ENCODE measurements at regions not wholly inside any gene's neighbourhood (a gene's known extent, or its start where the extent isn't known, plus 50 kb on each side); places are given as distances from the start of the nearest gene placed in this dataset.
"Not testable (repeated sequence)": the region's sequence is repeated elsewhere in the genome, so short reads cannot be mapped to it uniquely, and the experiment has no call there.

DNA sequence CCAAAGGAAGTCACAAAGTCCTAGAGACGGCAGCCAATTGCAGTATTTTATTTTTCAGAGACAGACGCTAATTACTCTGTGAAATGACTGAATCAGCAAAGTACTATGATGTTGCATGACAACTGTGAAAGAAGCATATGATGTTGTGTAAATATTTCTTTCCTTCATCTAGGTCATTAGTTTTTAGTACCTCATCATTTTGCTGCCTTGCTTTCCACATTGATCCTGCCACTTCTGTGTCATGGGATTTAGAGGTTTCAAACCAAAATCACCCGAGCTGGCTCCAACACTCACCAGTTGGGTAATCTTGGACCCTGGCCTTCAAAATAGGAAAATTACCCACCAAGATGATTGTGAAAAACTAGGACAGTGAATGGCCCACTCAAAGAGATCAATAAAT lies 585.2 kb downstream of the ACTL7B start:
- in situ Hi-C loops (cut with MboI; ENCODE audit: low sequenced_read_pairs), result loop anchor here (25.0 kb wide), 1 partner anchor 783 kb away; the partner anchor contains the start of gene KLF4

DNA sequence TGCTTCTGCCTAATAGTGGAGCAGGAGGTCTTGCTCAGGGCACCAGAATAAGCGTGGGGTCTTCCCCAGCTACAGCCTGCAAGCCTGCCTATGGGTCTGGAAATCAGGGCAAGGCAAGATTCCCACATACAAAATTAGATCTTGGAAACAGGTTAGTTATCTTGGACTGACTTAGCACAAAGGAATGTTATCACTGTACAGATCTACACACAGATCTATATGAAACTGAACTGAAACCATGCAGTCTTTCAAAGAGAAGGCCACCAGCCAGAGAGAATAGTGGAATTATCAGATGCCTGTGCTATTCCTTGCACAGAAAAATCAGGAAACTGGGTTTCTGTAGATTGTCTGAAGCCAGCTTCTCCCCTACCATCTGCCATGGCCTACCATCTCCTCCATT lies 585.7 kb downstream of the ACTL7B start:
- in situ Hi-C loops (cut with MboI; ENCODE audit: low sequenced_read_pairs), result loop anchor here (25.0 kb wide), 1 partner anchor 783 kb away; the partner anchor contains the start of gene KLF4

DNA sequence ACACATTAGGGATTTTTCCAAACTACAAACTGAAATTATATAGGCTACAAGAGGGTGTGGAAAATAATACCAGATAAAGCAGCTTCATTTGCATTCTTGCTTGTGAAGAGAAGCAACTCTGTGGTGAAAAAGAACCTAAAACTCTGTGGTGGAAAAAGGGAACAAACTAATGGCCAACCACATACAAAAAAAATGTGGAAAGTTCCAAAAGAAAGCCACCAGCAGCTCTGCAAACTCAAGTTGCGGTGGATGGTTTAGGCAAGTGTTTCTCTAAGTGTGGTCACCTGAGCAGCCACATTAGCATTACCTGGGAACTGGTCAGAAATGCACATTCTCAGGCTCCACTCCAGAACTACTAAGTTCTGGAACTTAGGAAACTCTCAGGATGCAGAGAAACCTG lies 586.4 kb downstream of the ACTL7B start:
- in situ Hi-C loops (cut with MboI; ENCODE audit: low sequenced_read_pairs), result loop anchor here (25.0 kb wide), 1 partner anchor 782 kb away; the partner anchor contains the start of gene KLF4

DNA sequence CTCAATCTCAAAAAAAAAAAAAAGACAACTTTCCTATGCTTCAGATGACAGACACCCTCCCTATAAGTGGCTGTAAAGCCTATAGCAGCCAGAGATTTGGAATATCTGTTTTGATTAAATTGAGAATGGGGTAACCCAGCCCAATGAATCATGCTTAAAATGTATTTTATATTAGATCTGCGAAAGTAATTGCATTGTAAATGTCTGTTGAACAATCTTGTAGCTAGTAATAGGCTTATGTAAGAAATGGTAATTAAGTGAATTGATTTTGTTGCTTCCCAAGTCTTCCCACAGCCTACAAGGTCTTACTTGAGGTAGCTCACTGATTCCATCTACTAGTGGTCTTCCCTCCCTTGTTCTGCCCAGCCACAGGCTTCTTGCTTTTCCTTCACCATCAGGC lies 590.7 kb downstream of the ACTL7B start:
- in situ Hi-C loops (cut with MboI; ENCODE audit: low sequenced_read_pairs), result loop anchor here (25.0 kb wide), 1 partner anchor 778 kb away; the partner anchor contains the start of gene KLF4

DNA sequence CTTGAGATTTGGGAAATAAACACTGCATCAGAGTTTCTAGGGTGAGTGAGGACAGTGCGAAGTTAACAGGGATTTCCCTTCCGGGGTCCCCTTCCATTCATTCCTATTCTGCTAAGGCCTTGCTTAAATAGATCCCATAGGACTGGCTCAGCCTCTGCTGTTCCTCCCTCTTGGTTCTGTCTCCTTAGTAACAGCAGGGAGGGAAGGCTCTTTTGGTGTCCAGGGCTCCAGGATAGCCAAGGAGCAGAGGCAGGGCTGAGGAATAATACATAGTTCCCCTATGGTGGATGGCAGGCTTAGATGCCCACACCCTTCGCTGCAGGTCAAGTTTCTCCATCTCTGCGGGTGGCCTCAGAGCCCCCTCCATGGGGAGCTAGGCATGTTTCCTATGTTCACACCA lies 591.7 kb downstream of the ACTL7B start:
- in situ Hi-C loops (cut with MboI; ENCODE audit: low sequenced_read_pairs), result loop anchor here (25.0 kb wide), 1 partner anchor 777 kb away; the partner anchor contains the start of gene KLF4

DNA sequence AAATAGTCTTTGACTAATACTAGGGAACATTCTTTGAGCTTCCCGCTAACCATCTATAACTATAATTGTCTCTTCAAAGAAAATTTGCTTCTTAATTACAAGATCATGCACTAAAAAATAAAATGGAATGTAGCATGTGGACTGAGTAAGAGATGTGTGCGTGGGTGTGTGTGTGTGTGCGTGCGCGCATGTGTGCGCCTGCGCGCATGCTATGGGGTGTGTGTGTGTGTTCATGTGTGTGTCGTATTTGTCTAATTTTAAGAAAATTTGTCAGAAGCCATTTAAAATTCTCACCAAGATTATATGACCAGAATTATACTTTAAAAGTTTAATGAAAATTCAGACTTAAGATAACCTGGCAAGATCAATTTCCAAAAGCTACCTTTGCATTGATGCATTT lies 593.0 kb downstream of the ACTL7B start:
- in situ Hi-C loops (cut with MboI; ENCODE audit: low sequenced_read_pairs), result loop anchor here (25.0 kb wide), 1 partner anchor 776 kb away; the partner anchor contains the start of gene KLF4

DNA sequence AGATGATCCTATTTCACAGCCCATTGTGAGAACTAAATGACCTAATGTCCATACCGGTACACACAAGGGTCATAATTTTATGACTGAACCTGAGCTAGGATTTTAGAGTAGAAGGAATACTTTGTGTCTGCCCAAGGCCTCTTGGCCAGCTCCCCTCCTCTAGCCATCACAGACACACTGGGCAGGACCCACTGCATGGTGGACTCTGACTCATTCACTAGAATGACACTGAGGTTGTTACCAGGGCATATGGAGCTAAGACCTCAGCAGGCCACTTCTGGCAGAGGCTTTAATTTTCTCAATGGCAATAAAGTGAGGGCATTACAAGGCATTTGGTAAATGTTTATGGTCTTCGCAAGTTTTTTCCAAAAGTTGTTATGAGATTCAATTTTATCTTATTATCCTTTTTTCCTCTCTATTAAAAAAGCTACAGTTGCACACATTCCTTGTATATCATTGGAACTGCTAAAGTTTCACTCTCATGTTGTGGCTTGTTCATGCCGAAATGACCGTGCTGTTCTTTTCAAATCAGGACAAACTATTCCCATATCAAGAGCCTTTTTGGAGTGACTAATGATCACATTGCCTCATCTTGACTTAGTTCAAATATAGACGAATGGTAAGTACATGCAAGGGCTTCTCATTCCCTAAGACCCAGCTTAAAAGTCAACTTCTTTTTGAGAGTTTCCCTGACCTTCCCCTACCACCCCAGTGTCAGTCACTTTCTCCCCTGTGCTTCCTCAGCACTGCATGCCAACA lies 595.7 kb downstream of the ACTL7B start:
- in situ Hi-C loops (cut with MboI; ENCODE audit: low sequenced_read_pairs), result loop anchor here (25.0 kb wide), 1 partner anchor 773 kb away; the partner anchor contains the start of gene KLF4

DNA sequence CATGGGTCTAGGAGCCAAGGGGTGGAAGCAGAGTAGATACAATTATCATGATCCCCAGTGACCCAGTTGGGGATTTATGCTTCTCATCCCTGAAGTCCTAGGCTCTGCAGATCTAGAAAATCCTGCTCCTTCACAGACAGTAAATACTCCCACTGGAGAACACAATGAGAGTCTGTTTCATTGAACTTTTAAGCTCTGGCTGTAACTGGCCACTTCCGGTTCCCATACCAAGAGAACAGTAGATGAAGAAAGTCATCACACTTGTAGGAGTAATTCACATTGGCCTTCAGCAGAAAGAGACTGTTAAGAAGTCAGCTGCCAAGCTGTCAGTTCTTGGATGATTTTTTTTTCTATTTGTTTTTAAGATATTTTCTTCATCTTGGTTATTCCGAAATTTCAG lies 597.1 kb downstream of the ACTL7B start:
- in situ Hi-C loops (cut with MboI; ENCODE audit: low sequenced_read_pairs), result loop anchor here (25.0 kb wide), 1 partner anchor 771 kb away; the partner anchor contains the start of gene KLF4

DNA sequence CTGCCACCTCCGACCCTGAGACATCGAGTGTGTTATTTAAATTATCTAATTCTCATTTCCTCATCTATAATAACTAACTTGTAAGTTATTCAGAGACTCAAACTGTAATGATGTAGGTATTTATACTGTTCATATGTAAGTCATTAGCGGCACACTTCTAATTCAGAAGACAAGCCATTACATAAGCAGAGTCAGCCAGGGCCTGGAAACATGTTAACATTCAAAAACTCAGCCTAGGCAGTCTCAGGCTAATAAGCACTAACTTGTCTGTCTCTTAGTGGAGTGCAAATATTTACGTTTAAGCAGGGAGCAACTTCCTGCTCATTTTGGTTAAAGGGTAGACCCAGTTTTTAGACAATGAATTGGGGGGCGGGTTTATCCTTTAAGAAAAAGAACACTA lies 598.4 kb downstream of the ACTL7B start:
- in situ Hi-C loops (cut with MboI; ENCODE audit: low sequenced_read_pairs), result loop anchor here (25.0 kb wide), 1 partner anchor 770 kb away; the partner anchor contains the start of gene KLF4

DNA sequence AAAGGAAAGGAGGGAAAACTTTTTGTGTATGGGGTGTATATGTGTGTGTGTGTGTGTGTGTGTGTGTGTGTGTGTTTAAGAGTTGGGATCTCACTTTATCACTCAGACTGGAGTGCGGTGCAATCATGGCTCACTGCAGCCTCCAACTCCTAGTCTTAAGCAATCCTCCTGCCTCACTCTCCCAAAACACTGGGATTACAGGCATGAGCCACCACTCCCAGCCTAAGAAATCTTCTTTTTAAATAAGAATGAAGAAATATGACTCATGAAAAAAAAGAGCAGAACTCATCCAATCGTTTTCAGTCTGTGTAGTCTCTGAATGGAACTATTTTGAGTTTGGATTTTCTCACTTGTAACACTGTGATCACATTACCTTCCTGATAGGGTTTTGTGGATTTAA lies 601.5 kb downstream of the ACTL7B start:
- in situ Hi-C loops (cut with MboI; ENCODE audit: low sequenced_read_pairs), result loop anchor here (25.0 kb wide), 1 partner anchor 767 kb away; the partner anchor contains the start of gene KLF4

DNA sequence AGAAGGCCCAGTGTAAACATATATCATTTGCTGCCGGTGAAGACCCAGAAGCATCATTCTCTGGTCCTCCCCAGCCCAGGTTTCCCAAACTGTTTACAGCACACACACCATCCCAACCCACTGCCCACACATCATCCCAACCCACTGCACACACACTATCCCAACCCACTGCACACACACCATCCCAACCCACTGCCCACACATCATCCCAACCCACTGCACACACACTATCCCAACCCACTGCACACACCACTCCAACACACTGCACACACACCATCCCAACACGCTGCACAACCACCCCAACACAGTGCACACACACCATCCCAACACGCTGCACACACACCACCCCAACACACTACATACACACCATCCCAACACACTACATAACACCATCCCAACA lies 608.4 kb downstream of the ACTL7B start:
- in situ Hi-C loops (cut with MboI; ENCODE audit: low sequenced_read_pairs), result not testable (repeated sequence)

DNA sequence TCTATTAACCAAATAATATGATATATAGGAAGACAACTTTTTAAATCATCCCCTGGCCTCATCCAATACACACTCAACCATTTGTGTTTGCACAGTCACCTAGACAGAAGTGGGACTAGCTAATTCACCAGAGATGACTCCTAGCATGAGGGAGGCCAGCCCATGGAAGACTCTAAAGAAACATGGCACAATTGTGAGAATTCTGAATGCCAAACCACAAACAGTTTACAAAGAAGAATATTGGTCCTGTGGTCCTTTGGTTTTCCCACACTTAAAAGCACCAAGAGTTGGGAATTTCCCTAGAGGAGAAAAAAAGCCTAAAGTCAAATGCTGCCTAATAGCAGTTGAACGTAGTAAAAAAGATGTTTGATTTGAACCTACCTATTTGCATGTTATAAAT lies 609.9 kb downstream of the ACTL7B start:
- in situ Hi-C loops (cut with MboI; ENCODE audit: low sequenced_read_pairs), result no loop called here

DNA sequence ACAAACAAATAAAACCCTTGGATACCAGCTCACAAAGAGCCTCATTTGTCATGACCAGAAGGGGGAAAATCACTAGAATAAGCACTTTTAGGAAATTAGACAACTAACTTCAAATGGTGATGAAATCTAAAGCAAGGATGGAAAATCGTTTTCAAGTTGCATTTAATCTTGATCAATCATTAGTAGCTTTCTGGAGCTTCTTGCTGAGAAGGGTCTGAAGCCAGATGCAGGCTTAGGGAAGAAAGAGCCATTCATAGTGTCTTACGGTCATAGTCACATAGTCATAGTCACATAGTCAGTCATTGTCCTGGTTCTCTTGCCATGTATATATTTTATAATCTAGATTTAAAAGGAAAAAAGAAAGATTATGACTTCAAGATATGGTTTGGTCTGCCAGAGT lies 610.5 kb downstream of the ACTL7B start:
- in situ Hi-C loops (cut with MboI; ENCODE audit: low sequenced_read_pairs), result no loop called here

DNA sequence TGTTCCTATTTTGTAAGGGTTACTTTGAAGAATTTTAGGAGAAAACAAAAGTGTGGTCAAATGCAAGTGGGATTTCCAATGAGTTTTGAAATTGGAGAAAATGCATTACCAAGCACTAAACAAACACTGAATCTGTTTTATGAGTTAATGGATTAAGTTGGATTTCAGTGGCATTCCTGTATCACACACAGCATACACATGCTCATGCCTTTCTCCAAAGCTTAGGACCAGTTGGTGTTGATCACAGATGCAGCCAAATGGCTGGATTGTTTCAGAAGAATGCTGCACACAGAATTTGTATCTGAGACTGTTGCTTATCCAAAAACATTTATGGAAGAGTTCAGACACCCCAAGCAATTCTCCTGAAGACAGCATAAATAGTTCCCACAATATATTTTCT lies 611.1 kb downstream of the ACTL7B start:
- in situ Hi-C loops (cut with MboI; ENCODE audit: low sequenced_read_pairs), result no loop called here

DNA sequence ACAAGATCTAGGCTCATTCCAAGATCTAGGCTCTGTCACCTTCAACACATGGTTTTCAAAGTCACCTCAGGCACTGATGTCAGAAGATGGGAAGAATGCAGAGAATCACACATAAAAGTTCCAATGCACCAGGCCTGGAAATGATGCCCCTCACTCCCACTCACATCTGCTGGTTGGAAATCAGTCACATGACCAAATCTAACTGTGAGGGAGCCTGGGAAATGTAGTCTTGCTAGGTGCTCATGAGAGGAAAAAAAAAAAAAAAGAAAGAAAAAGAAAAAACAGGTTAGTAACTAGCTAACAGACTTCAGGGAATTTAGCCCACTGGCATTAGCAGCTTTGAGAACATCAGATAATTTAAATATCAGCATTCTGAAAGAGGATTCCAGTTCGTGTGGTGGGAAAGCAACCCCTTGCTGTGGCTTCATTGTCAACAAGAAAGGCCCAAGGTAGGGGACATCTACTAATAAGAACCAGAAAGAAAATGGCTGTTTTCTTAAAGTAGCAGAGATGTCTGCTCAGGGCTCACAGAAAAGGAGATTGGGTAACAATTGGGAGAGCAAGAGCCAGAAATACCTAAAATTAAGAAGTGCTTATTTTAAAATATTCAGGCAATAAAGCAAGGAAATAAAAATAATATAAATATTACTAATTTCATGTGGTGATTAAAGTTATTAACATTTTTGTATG lies 614.3 kb downstream of the ACTL7B start:
- in situ Hi-C loops (cut with MboI; ENCODE audit: low sequenced_read_pairs), result no loop called here

DNA sequence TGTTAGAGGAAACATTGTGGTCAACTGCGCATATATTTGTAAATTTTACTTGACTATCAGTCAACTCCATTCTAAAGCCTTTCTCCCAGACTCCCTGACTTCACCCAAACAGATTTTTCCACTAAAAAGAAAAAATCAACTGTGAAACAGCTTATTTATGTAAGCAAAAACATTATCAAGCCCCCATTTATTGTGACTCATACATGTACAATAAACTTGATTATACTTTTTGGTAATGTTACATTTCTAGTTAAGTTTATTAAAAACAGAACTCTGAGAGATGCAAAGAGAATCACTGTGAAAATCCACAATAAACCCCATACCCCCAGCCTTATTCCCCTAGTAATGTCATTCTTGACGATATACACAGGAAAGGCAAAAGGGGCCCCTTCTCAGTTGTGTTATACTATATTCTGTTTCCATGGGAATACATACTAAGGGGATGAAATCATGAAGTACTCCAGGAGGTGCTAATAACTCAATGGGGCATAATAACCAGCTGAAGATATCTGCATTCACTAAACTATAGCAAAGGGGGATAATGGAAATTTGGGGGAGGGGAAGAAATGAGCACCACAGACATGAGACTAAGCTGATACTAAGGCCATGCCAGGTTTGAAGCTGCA lies 616.0 kb downstream of the ACTL7B start:
- in situ Hi-C loops (cut with MboI; ENCODE audit: low sequenced_read_pairs), result no loop called here

DNA sequence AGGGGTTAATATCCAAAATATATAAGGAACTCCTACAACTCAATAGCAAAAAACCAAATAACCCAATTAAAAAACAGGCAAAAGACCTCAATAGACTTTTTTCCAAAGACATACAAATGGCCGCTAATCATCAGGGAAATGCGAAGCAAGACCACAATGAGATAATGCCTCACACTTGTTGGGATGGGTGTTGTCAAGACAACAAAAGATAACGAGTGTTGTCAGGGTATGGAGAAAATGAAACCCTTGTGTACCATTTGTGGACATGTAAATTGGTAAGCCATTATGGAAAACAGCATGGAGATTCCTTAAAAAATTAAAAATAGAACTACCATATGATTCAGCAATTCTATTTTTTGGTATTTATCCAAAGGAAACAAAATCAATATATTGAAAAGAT lies 620.2 kb downstream of the ACTL7B start:
- in situ Hi-C loops (cut with MboI; ENCODE audit: low sequenced_read_pairs), result no loop called here

DNA sequence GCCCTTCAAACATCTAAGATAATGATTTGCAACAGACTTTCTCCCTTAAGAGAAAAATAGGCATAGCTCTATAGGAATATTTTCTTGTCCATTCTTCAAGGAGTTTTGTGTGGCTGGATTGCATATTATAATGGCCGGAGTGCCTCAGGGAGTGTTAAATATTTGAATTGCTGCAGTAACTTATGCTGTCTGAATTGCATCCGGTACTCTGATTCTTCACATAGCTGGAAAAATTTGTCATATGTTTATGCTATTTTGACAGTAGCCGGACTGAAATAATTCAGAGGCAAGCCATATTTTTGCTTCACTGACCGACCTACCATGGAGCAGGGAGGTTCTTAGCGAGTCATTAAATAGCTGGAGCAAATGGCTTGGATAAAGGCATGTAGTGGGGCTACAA lies 621.0 kb downstream of the ACTL7B start:
- in situ Hi-C loops (cut with MboI; ENCODE audit: low sequenced_read_pairs), result no loop called here

DNA sequence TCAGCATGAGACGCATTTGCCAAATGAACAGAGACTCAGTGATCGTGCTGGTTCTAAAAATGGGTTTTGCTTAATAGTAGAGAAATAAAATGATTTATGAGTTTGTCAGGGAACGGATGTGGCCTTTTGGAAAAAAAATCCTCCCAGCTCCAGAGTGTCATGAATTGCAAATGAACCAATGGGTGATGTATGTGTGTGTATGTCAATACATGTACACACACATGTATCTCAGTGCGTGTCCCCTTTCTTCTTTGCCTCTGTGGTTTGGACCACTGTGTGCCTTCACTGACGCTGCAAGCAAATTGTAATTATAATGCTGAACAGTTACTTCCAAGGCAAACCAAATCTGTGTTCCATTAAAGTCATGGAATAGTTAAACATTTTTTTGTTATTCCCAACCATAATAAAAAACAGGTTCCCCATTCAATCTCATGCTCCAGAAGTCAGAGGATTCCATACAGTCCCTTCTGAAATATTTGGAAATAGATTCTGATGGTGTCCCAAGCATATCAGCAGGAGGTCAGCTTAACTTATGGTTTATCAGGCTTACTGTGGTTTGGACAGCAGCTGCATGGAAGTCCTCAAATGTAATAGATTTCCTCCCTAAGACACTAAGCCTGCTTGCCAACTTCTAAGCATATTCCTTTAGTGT lies 630.5 kb downstream of the ACTL7B start:
- in situ Hi-C loops (cut with MboI; ENCODE audit: low sequenced_read_pairs), result no loop called here

DNA sequence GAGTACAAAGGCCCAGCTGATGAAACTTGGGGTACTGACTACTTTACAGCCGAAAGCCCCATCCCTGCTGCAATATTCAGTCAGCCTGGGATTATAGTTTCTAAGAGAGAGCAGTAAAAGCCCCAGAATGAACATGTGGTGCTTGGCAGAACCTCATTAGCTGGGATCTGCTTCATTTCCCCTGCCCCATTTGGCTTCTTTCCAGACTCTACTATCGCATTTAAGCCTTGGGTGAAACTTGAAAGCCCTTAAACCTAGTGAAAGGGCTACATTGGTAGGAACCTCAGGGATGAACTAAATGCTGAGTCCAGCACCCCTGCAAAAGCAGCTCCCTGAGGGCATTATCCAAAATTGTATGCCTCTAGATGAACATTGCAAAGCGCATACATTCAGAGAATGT lies 631.1 kb downstream of the ACTL7B start:
- in situ Hi-C loops (cut with MboI; ENCODE audit: low sequenced_read_pairs), result no loop called here

DNA sequence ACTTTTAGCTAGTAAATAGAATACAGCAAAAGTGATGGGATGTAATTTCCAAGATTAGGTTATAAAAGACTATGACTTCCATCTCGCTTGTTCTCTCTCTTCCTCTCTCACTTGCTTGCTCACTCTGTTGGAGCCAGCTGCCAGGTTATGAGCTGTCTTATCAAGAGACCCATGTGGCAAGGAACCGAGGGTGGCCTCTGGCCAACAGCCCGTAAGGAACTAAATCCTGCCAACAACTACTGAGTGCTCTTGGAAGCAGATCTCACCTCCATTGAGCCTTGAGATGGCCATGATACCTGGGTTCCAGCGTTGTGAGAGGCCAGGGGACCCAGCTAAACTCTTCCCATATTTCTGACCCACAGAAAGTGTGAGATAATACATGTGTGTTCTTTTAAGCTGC lies 636.1 kb downstream of the ACTL7B start:
- in situ Hi-C loops (cut with MboI; ENCODE audit: low sequenced_read_pairs), result no loop called here
